HG03571 (cell line): ENCODE measurements at regions not wholly inside any gene's neighbourhood (a gene's known extent, or its start where the extent isn't known, plus 50 kb on each side); places are given as distances from the start of the nearest gene placed in this dataset.

Experiments used
- ATAC-seq: cut with Tn5 transposase; IDR thresholded peaks from one replicate; pipeline ENCODE4 v1.9.1; 2021; ENCODE audit not compliant: unreplicated experiment

GRCh38 chr17:15112846-15113617 lies 152.1 kb downstream of the PMP22 start:
- ATAC-seq: no peak

GRCh38 chr17:15109608-15110007 lies 155.5 kb downstream of the PMP22 start:
- ATAC-seq: no peak

- ATAC-seq: no peak
Measured at GRCh38 chr17:15108992-15109391, 156.1 kb downstream of the PMP22 start.

- no peak for ATAC-seq
Measured at GRCh38 chr17:15106540-15106939, 158.6 kb downstream of the PMP22 start.

- ATAC-seq: no peak
Measured at GRCh38 chr17:15103785-15104184, 161.3 kb downstream of the PMP22 start.

GRCh38 chr17:15101175-15101574 lies 164.0 kb downstream of the PMP22 start:
- ATAC-seq: no peak

- ATAC-seq: no peak
Measured at GRCh38 chr17:15096511-15096910, 168.6 kb downstream of the PMP22 start.

- ATAC-seq: no peak
Measured at GRCh38 chr17:15095935-15096334, 169.2 kb downstream of the PMP22 start.

- no peak for ATAC-seq
Measured at GRCh38 chr17:15092762-15093161, 172.4 kb downstream of the PMP22 start.

GRCh38 chr17:15092261-15092660 lies 172.9 kb downstream of the PMP22 start:
- no peak for ATAC-seq

- ATAC-seq: no peak
Measured at GRCh38 chr17:15091825-15092224, 173.3 kb downstream of the PMP22 start.

- ATAC-seq: no peak
Measured at GRCh38 chr17:15090533-15090932, 174.6 kb downstream of the PMP22 start.

- no peak for ATAC-seq
Measured at GRCh38 chr17:15087946-15088345, 177.2 kb downstream of the PMP22 start.

GRCh38 chr17:15086776-15087295 lies 178.3 kb downstream of the PMP22 start:
- no peak for ATAC-seq

GRCh38 chr17:15085890-15086677 lies 179.0 kb downstream of the PMP22 start:
- ATAC-seq: no peak

GRCh38 chr17:15083225-15083624 lies 181.9 kb downstream of the PMP22 start:
- no peak for ATAC-seq

GRCh38 chr17:15081008-15081407 lies 184.1 kb downstream of the PMP22 start:
- ATAC-seq: no peak

- ATAC-seq: no peak
Measured at GRCh38 chr17:15078570-15078969, 186.6 kb downstream of the PMP22 start.

GRCh38 chr17:15076991-15077663 lies 188.0 kb downstream of the PMP22 start:
- no peak for ATAC-seq

- ATAC-seq: no peak
Measured at GRCh38 chr17:15051933-15052332, 213.2 kb downstream of the PMP22 start.

GRCh38 chr17:15049795-15050160 lies 215.3 kb downstream of the PMP22 start:
- no peak for ATAC-seq
